ENCODE measurements at regions not wholly inside any gene's neighbourhood (a gene's known extent, or its start where the extent isn't known, plus 50 kb on each side); places are given as distances from the start of the nearest gene placed in this dataset.

- no peaks in the 10 kb centered on the region for H3K9me3 Mint-ChIP-seq
- no peak overlapping the region for H3K27ac Mint-ChIP-seq
These were observed 1003.9 kb downstream of the SORCS3 start for GRCh38 chr10:105644978-105645377.

GRCh38 chr10:105644559-105644958, 1003.5 kb downstream of the SORCS3 start:
- H3K4me3 Mint-ChIP-seq (ENCODE audit: low read depth): no peak overlapping the region
- no peaks in the 10 kb centered on the region for H3K27me3 Mint-ChIP-seq (ENCODE audit: low read depth)
- no peak for DNase-seq (ENCODE audit: low spot score)
- no peaks in the 10 kb centered on the region for H3K9me3 Mint-ChIP-seq
- H3K36me3 Mint-ChIP-seq (ENCODE audit: low read depth): no peaks in the 10 kb centered on the region
- no peak overlapping the region for H3K27ac Mint-ChIP-seq
- intact Hi-C loops (cut with micrococcal nuclease): no loop called here
- no peaks in the 10 kb centered on the region for H3K4me1 Mint-ChIP-seq (ENCODE audit: low read depth)

More at GRCh38 chr10:105644978-105645377, 1003.9 kb downstream of the SORCS3 start:
- no peaks in the 10 kb centered on the region for H3K36me3 Mint-ChIP-seq (ENCODE audit: low read depth)
- DNase-seq (ENCODE audit: low spot score): no peak
- intact Hi-C loops (cut with micrococcal nuclease): no loop called here
- H3K4me3 Mint-ChIP-seq (ENCODE audit: low read depth): no peak overlapping the region
- no peaks in the 10 kb centered on the region for H3K27me3 Mint-ChIP-seq (ENCODE audit: low read depth)
- no peaks in the 10 kb centered on the region for H3K4me1 Mint-ChIP-seq (ENCODE audit: low read depth)

GRCh38 chr10:105644091-105644490, 1003.0 kb downstream of the SORCS3 start:
- H3K4me1 Mint-ChIP-seq (ENCODE audit: low read depth): no peaks in the 10 kb centered on the region
- no peaks in the 10 kb centered on the region for H3K9me3 Mint-ChIP-seq
- no peaks in the 10 kb centered on the region for H3K36me3 Mint-ChIP-seq (ENCODE audit: low read depth)
- no peaks in the 10 kb centered on the region for H3K27me3 Mint-ChIP-seq (ENCODE audit: low read depth)
- intact Hi-C loops (cut with micrococcal nuclease): no loop called here
- DNase-seq (ENCODE audit: low spot score): no peak
- H3K4me3 Mint-ChIP-seq (ENCODE audit: low read depth): no peak overlapping the region
- no peak overlapping the region for H3K27ac Mint-ChIP-seq

- no peak overlapping the region for H3K4me3 Mint-ChIP-seq (ENCODE audit: low read depth)
- no peak for DNase-seq (ENCODE audit: low spot score)
- intact Hi-C loops (cut with micrococcal nuclease): no loop called here
- no peaks in the 10 kb centered on the region for H3K4me1 Mint-ChIP-seq (ENCODE audit: low read depth)
- no peak overlapping the region for H3K27ac Mint-ChIP-seq
- no peaks in the 10 kb centered on the region for H3K27me3 Mint-ChIP-seq (ENCODE audit: low read depth)
- H3K36me3 Mint-ChIP-seq (ENCODE audit: low read depth): no peaks in the 10 kb centered on the region
- no peaks in the 10 kb centered on the region for H3K9me3 Mint-ChIP-seq
These were observed 1002.6 kb downstream of the SORCS3 start for GRCh38 chr10:105643660-105644059.

- Mint-ChIP-seq H3K4me3 (ENCODE audit: low read depth) (no peak overlapping the region), H3K36me3 (ENCODE audit: low read depth) (no peaks in the 10 kb centered on the region), H3K9me3 (peaks cover 8% of the 10 kb centered on the region), H3K27ac (no peak overlapping the region), H3K27me3 (ENCODE audit: low read depth) (no peaks in the 10 kb centered on the region), H3K4me1 (ENCODE audit: low read depth) (no peaks in the 10 kb centered on the region)
- intact Hi-C loops (cut with micrococcal nuclease): no loop called here
- DNase-seq (ENCODE audit: low spot score): no peak
These were observed 993.2 kb downstream of the SORCS3 start for GRCh38 chr10:105634281-105634680.

- no peak overlapping the region for H3K27ac Mint-ChIP-seq
- H3K27me3 Mint-ChIP-seq (ENCODE audit: low read depth): no peaks in the 10 kb centered on the region
- no peak overlapping the region for H3K4me3 Mint-ChIP-seq (ENCODE audit: low read depth)
- no peaks in the 10 kb centered on the region for H3K4me1 Mint-ChIP-seq (ENCODE audit: low read depth)
- H3K9me3 Mint-ChIP-seq: peaks cover 3% of the 10 kb centered on the region
- no peaks in the 10 kb centered on the region for H3K36me3 Mint-ChIP-seq (ENCODE audit: low read depth)
- DNase-seq (ENCODE audit: low spot score): no peak
- intact Hi-C loops (cut with micrococcal nuclease): no loop called here
These were observed 974.8 kb downstream of the SORCS3 start for GRCh38 chr10:105615715-105616365.

GRCh38 chr10:105611244-105611798, 970.2 kb downstream of the SORCS3 start:
- no peak overlapping the region for H3K27ac Mint-ChIP-seq
- no peak overlapping the region for H3K4me3 Mint-ChIP-seq (ENCODE audit: low read depth)
- H3K36me3 Mint-ChIP-seq (ENCODE audit: low read depth): no peaks in the 10 kb centered on the region
- no peak for DNase-seq (ENCODE audit: low spot score)
- H3K9me3 Mint-ChIP-seq: no peaks in the 10 kb centered on the region
- no peaks in the 10 kb centered on the region for H3K27me3 Mint-ChIP-seq (ENCODE audit: low read depth)
- intact Hi-C loops (cut with micrococcal nuclease): no loop called here
- H3K4me1 Mint-ChIP-seq (ENCODE audit: low read depth): no peaks in the 10 kb centered on the region

- Mint-ChIP-seq H3K9me3 (peaks cover 4% of the 10 kb centered on the region), H3K4me3 (ENCODE audit: low read depth) (no peak overlapping the region), H3K4me1 (ENCODE audit: low read depth) (no peaks in the 10 kb centered on the region), H3K36me3 (ENCODE audit: low read depth) (no peaks in the 10 kb centered on the region), H3K27ac (no peak overlapping the region), H3K27me3 (ENCODE audit: low read depth) (no peaks in the 10 kb centered on the region)
- no peak for DNase-seq (ENCODE audit: low spot score)
- intact Hi-C loops (cut with micrococcal nuclease): no loop called here
These were observed 968.4 kb downstream of the SORCS3 start for GRCh38 chr10:105609451-105609850.

- Mint-ChIP-seq H3K36me3 (ENCODE audit: low read depth) (no peaks in the 10 kb centered on the region), H3K27me3 (ENCODE audit: low read depth) (no peaks in the 10 kb centered on the region), H3K4me3 (ENCODE audit: low read depth) (no peak overlapping the region), H3K4me1 (ENCODE audit: low read depth) (no peaks in the 10 kb centered on the region), H3K27ac (no peak overlapping the region), H3K9me3 (peaks cover 4% of the 10 kb centered on the region)
- intact Hi-C loops (cut with micrococcal nuclease): no loop called here
- no peak for DNase-seq (ENCODE audit: low spot score)
These were observed 964.8 kb downstream of the SORCS3 start for GRCh38 chr10:105605918-105606317.

GRCh38 chr10:105605104-105605503, 964.0 kb downstream of the SORCS3 start:
- H3K9me3 Mint-ChIP-seq: peaks cover 4% of the 10 kb centered on the region
- H3K4me1 Mint-ChIP-seq (ENCODE audit: low read depth): no peaks in the 10 kb centered on the region
- no peaks in the 10 kb centered on the region for H3K36me3 Mint-ChIP-seq (ENCODE audit: low read depth)
- H3K27me3 Mint-ChIP-seq (ENCODE audit: low read depth): no peaks in the 10 kb centered on the region
- DNase-seq (ENCODE audit: low spot score): no peak
- intact Hi-C loops (cut with micrococcal nuclease): no loop called here
- no peak overlapping the region for H3K4me3 Mint-ChIP-seq (ENCODE audit: low read depth)
- H3K27ac Mint-ChIP-seq: no peak overlapping the region

- H3K9me3 Mint-ChIP-seq: no peaks in the 10 kb centered on the region
- no peak overlapping the region for H3K27ac Mint-ChIP-seq
- no peak overlapping the region for H3K4me3 Mint-ChIP-seq (ENCODE audit: low read depth)
- DNase-seq (ENCODE audit: low spot score): no peak
- no peaks in the 10 kb centered on the region for H3K27me3 Mint-ChIP-seq (ENCODE audit: low read depth)
- no peaks in the 10 kb centered on the region for H3K4me1 Mint-ChIP-seq (ENCODE audit: low read depth)
- no peaks in the 10 kb centered on the region for H3K36me3 Mint-ChIP-seq (ENCODE audit: low read depth)
- intact Hi-C loops (cut with micrococcal nuclease): no loop called here
These were observed 957.1 kb downstream of the SORCS3 start for GRCh38 chr10:105598207-105598606.

GRCh38 chr10:105597312-105597711, 956.2 kb downstream of the SORCS3 start:
- no peak for DNase-seq (ENCODE audit: low spot score)
- H3K4me3 Mint-ChIP-seq (ENCODE audit: low read depth): no peak overlapping the region
- intact Hi-C loops (cut with micrococcal nuclease): no loop called here
- no peak overlapping the region for H3K27ac Mint-ChIP-seq
- no peaks in the 10 kb centered on the region for H3K36me3 Mint-ChIP-seq (ENCODE audit: low read depth)
- no peaks in the 10 kb centered on the region for H3K27me3 Mint-ChIP-seq (ENCODE audit: low read depth)
- no peaks in the 10 kb centered on the region for H3K4me1 Mint-ChIP-seq (ENCODE audit: low read depth)
- no peaks in the 10 kb centered on the region for H3K9me3 Mint-ChIP-seq

- Mint-ChIP-seq H3K27ac (no peak overlapping the region), H3K36me3 (ENCODE audit: low read depth) (no peaks in the 10 kb centered on the region), H3K4me1 (ENCODE audit: low read depth) (no peaks in the 10 kb centered on the region), H3K27me3 (ENCODE audit: low read depth) (no peaks in the 10 kb centered on the region), H3K4me3 (ENCODE audit: low read depth) (no peak overlapping the region), H3K9me3 (no peaks in the 10 kb centered on the region)
- DNase-seq (ENCODE audit: low spot score): no peak
- intact Hi-C loops (cut with micrococcal nuclease): no loop called here
These were observed 955.7 kb downstream of the SORCS3 start for GRCh38 chr10:105596749-105597148.

GRCh38 chr10:105594296-105594695, 953.2 kb downstream of the SORCS3 start:
- intact Hi-C loops (cut with micrococcal nuclease): no loop called here
- Mint-ChIP-seq H3K27ac (no peak overlapping the region), H3K4me3 (ENCODE audit: low read depth) (no peak overlapping the region), H3K9me3 (no peaks in the 10 kb centered on the region), H3K27me3 (ENCODE audit: low read depth) (no peaks in the 10 kb centered on the region), H3K4me1 (ENCODE audit: low read depth) (no peaks in the 10 kb centered on the region), H3K36me3 (ENCODE audit: low read depth) (no peaks in the 10 kb centered on the region)
- no peak for DNase-seq (ENCODE audit: low spot score)
